Endothelial cell of umbilical vein (primary cell): ENCODE measurements at regions not wholly inside any gene's neighbourhood (a gene's known extent, or its start where the extent isn't known, plus 50 kb on each side); places are given as distances from the start of the nearest gene placed in this dataset.
"Not testable (repeated sequence)": the region's sequence is repeated elsewhere in the genome, so short reads cannot be mapped to it uniquely, and the experiment has no call there.

ENCODE experiments used
- BruUV-seq: library from RNA; stranded (reverse); fragments of 400-500 nt; replicated peaks from 2 replicates; lab custom pipeline; 2021; lab: Mats Ljungman, UMichigan
- CTCF ChIA-PET: fragments of 300-600, 350-600 bp; sonication (Branson Sonifier 250); formaldehyde crosslinking; loops from one replicate; lab custom pipeline; 2021; ENCODE audit warnings: antibody characterized with exemption, inconsistent platforms; lab: Charles Lee
- POLR2A ChIA-PET: fragments of 300-600, 350-600 bp; sonication (Branson Sonifier 250); formaldehyde crosslinking; loops from one replicate; lab custom pipeline; 2021; ENCODE audit warnings: antibody characterized with exemption, inconsistent platforms; lab: Charles Lee
- DNase-seq: peaks from one replicate; pipeline ENCODE4 v3.0.0-alpha.2; 2011; ENCODE audit warnings: low read depth, low spot score
- FAIRE-seq: peaks from 2 replicates; lab custom pipeline; 2011; peaks lifted over from hg19 to GRCh38; lab: Jason Lieb, UNC
- H2AFZ ChIP-seq: 2 replicates; pipeline ENCODE4 v1.6.0; 2012; ENCODE audit warnings: low read depth, low read length, control low read depth, inconsistent platforms
- H3K27ac ChIP-seq: 2 replicates; pipeline ENCODE4 v1.5.1; 2011; ENCODE audit warnings: low read depth, mild to moderate bottlenecking, control low read depth, low read length, moderate library complexity; ENCODE audit not compliant: insufficient read depth
- H3K27me3 ChIP-seq, 2 experiments: 2 replicates each; pipeline versions ENCODE4 v1.6.0 to v1.6.1; 2011; ENCODE audit warnings: low read length in 2 of 2, mixed read lengths in 1 of 2; ENCODE audit not compliant: control insufficient read depth in 2 of 2, insufficient read depth in 2 of 2
- H3K36me3 ChIP-seq, 2 experiments: 2 replicates in 1 of 2; 3 replicates in 1 of 2; pipeline ENCODE4 v1.5.1; 2011; ENCODE audit warnings: low read length in 2 of 2, mild to moderate bottlenecking in 1 of 2, moderate library complexity in 1 of 2; ENCODE audit not compliant: control insufficient read depth in 2 of 2, insufficient read depth in 2 of 2; ENCODE audit errors: extremely low read depth in 1 of 2
- H3K4me1 ChIP-seq: 3 replicates; pipeline ENCODE4 v1.5.1; 2011; ENCODE audit warnings: mild to moderate bottlenecking, low read length; ENCODE audit not compliant: control insufficient read depth, insufficient read depth; ENCODE audit errors: extremely low read depth
- H3K4me2 ChIP-seq: 2 replicates; pipeline ENCODE4 v1.6.1; 2011; ENCODE audit warnings: low read length, control low read depth, mixed read lengths; ENCODE audit not compliant: insufficient read depth
- H3K4me3 ChIP-seq, 3 experiments: fragments of 200-600 bp in 1 of 3; sonication (generic), shearing (Covaris generic) in 1 of 3; replicated peaks in 1 of 3; 2 replicates each; pipeline ENCODE4 v1.5.1; 2011 to 2016; ENCODE audit warnings: control low read depth in 3 of 3, low read length in 3 of 3, mild to moderate bottlenecking in 2 of 3, inconsistent platforms in 1 of 3, low read depth in 1 of 3, moderate library complexity in 1 of 3; ENCODE audit not compliant: insufficient read depth in 1 of 3
- H3K79me2 ChIP-seq: 2 replicates; pipeline ENCODE4 v1.6.0; 2012; ENCODE audit warnings: low read length, inconsistent platforms; ENCODE audit not compliant: control insufficient read depth, insufficient read depth
- H3K9ac ChIP-seq: replicated peaks from 2 replicates; pipeline ENCODE3; 2011; ENCODE audit warnings: low read length, control low read depth; ENCODE audit not compliant: insufficient read depth; ENCODE audit errors: extremely low read depth
- H3K9me1 ChIP-seq: replicated peaks from 3 replicates; pipeline ENCODE4 v1.6.0; 2011; ENCODE audit warnings: mild to moderate bottlenecking, low read length; ENCODE audit not compliant: control insufficient read depth, insufficient read depth; ENCODE audit errors: extremely low read depth
- H3K9me3 ChIP-seq: replicated peaks from 2 replicates; pipeline ENCODE4 v1.5.1; 2012; ENCODE audit warnings: low read length, inconsistent platforms; ENCODE audit not compliant: control insufficient read depth, insufficient read depth
- H4K20me1 ChIP-seq: replicated peaks from 2 replicates; pipeline ENCODE3; 2011; ENCODE audit warnings: mild to moderate bottlenecking, low read length; ENCODE audit not compliant: control insufficient read depth, insufficient read depth; ENCODE audit errors: extremely low read depth
- CTCF ChIP-seq, 2 donors: IDR thresholded peaks; 1 replicate in 1 of 2; 2 replicates in 1 of 2; pipeline ENCODE4 v1.5.1; 2011; ENCODE audit warnings: low read length in 2 of 2, mild to moderate bottlenecking in 2 of 2, moderate library complexity in 2 of 2, control low read depth in 1 of 2, inconsistent platforms in 1 of 2, low read depth in 1 of 2; ENCODE audit not compliant: insufficient read depth in 1 of 2; ENCODE audit errors: extremely low read depth in 1 of 2
- EZH2 ChIP-seq: IDR thresholded peaks from 2 replicates; pipeline ENCODE4 v1.6.1; 2012; ENCODE audit warnings: borderline replicate concordance, low read depth, mild to moderate bottlenecking, moderate library complexity, low read length, inconsistent platforms; ENCODE audit not compliant: severe bottlenecking
- FOS ChIP-seq: IDR thresholded peaks from 2 replicates; pipeline ENCODE4 v1.6.1; 2011; ENCODE audit warnings: mild to moderate bottlenecking, low read length, moderate library complexity, borderline replicate concordance; ENCODE audit not compliant: insufficient read depth
- GATA2 ChIP-seq: IDR thresholded peaks from 2 replicates; pipeline ENCODE4 v1.7.0; 2011; ENCODE audit warnings: low read depth, mild to moderate bottlenecking, moderate library complexity, mixed read lengths, low read length; ENCODE audit not compliant: insufficient read length, insufficient read depth
- JUN ChIP-seq: IDR thresholded peaks from 2 replicates; pipeline ENCODE4 v1.6.1; 2011; ENCODE audit warnings: borderline replicate concordance, low read depth; ENCODE audit not compliant: insufficient read length, insufficient read depth
- MAX ChIP-seq: IDR thresholded peaks from 2 replicates; pipeline ENCODE4 v1.6.1; 2011; ENCODE audit not compliant: insufficient read depth, insufficient read length
- MYC ChIP-seq: IDR thresholded peaks from one replicate; pipeline ENCODE4 v1.6.1; 2011; ENCODE audit warnings: mild to moderate bottlenecking, low read depth, low read length
- POLR2A ChIP-seq: IDR thresholded peaks from 2 replicates; pipeline ENCODE4 v1.6.1; 2012; ENCODE audit warnings: low read depth, mild to moderate bottlenecking, control low read depth, low read length
- POLR2AphosphoS5 ChIP-seq: IDR thresholded peaks from 2 replicates; pipeline ENCODE4 v1.6.1; 2012; ENCODE audit warnings: low read depth, mild to moderate bottlenecking, control low read depth, low read length, moderate library complexity; ENCODE audit not compliant: insufficient read depth
- dilution Hi-C: fragments of 300-500 bp; cut with MboI; formaldehyde crosslinking; loops from one replicate; pipeline ENCODE4 v1.15.0; 2019; ENCODE audit warnings: low sequenced_read_pairs; ENCODE audit not compliant: extremely low pct_ligation_motif_present
- intact Hi-C: fragments of 100-400 bp; cut with micrococcal nuclease; formaldehyde crosslinking; loops from one replicate; pipeline ENCODE4 v1.10.0; 2022

- H3K9me1 ChIP-seq, result no peaks in the 10 kb centered on the region
- CTCF ChIA-PET, result no interaction called here
- no peak overlapping the region for H3K27ac ChIP-seq
- no peak for DNase-seq
- no peak overlapping the region for H3K9ac ChIP-seq
- TF ChIP-seq POLR2A (no peak), MYC (no peak), CTCF (IDR thresholded peaks at IDR 0.05; ENCODE audit: extremely low read depth in 1 of 2, insufficient read depth in 1 of 2, low read depth in 1 of 2, low read length in 2 of 2) (no peak), EZH2 (no peak), FOS (no peak), GATA2 (no peak), POLR2AphosphoS5 (no peak), JUN (no peak), MAX (no peak)
- H3K4me1 ChIP-seq, result no peaks in the 10 kb centered on the region
- no peaks in the 10 kb centered on the region for H3K79me2 ChIP-seq
- BruUV-seq, result no TSS peak
- H3K9me3 ChIP-seq, result no peaks in the 10 kb centered on the region
- H3K36me3 ChIP-seq, result peaks cover 8 to 22% of the 10 kb centered on the region in 2 experiments
- dilution Hi-C loops, result no loop called here
- H2AFZ ChIP-seq, result no peak overlapping the region
- no peaks in the 10 kb centered on the region for H4K20me1 ChIP-seq
- H3K27me3 ChIP-seq, result no peaks in the 10 kb centered on the region
- H3K4me3 ChIP-seq, result no peak overlapping the region
- no peak for FAIRE-seq
- POLR2A ChIA-PET, result no interaction called here
- intact Hi-C loops, result no loop called here
- H3K4me2 ChIP-seq, result no peak overlapping the region
Measured at GRCh38 chr7:67313213-67313612, 316.6 kb downstream of the TYW1 start.

GRCh38 chr7:67316902-67317301, 320.3 kb downstream of the TYW1 start:
- H3K9ac ChIP-seq, BruUV-seq, H2AFZ ChIP-seq, H3K36me3 ChIP-seq, H3K4me3 ChIP-seq, dilution Hi-C loops, H3K9me3 ChIP-seq, POLR2A ChIA-PET, CTCF ChIA-PET, H3K9me1 ChIP-seq, H4K20me1 ChIP-seq, H3K4me1 ChIP-seq, H3K4me2 ChIP-seq, H3K27me3 ChIP-seq, H3K27ac ChIP-seq, intact Hi-C loops, FAIRE-seq, H3K79me2 ChIP-seq, DNase-seq: not testable (repeated sequence)

- intact Hi-C loops, POLR2A ChIA-PET, H3K9me3 ChIP-seq, H2AFZ ChIP-seq, H3K27me3 ChIP-seq, H3K27ac ChIP-seq, H4K20me1 ChIP-seq, H3K4me1 ChIP-seq, H3K9ac ChIP-seq, H3K9me1 ChIP-seq, CTCF ChIA-PET, H3K4me2 ChIP-seq, FAIRE-seq, DNase-seq, H3K36me3 ChIP-seq, dilution Hi-C loops, H3K79me2 ChIP-seq, H3K4me3 ChIP-seq, BruUV-seq: not testable (repeated sequence)
Measured at GRCh38 chr7:67328257-67328656, 331.6 kb downstream of the TYW1 start.
